ENCODE measurements at regions not wholly inside any gene's neighbourhood (a gene's known extent, or its start where the extent isn't known, plus 50 kb on each side); places are given as distances from the start of the nearest gene placed in this dataset.
"Not testable (repeated sequence)": the region's sequence is repeated elsewhere in the genome, so short reads cannot be mapped to it uniquely, and the experiment has no call there.

DNA sequence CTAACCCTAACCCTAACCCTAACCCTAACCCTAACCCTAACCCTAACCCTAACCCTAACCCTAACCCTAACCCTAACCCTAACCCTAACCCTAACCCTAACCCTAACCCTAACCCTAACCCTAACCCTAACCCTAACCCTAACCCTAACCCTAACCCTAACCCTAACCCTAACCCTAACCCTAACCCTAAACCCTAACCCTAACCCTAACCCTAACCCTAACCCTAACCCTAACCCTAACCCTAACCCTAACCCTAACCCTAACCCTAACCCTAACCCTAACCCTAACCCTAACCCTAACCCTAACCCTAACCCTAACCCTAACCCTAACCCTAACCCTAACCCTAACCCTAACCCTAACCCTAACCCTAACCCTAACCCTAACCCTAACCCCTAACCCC lies 80.6 kb upstream of the PLEKHG4B start:
- H3K27me3 Mint-ChIP-seq (ENCODE audit: low read depth); H3K4me3 Mint-ChIP-seq; H3K9me3 Mint-ChIP-seq; H3K36me3 Mint-ChIP-seq (ENCODE audit: low read depth); H3K27ac Mint-ChIP-seq; H3K4me1 Mint-ChIP-seq (ENCODE audit: low read depth): not testable (repeated sequence)
- DNase-seq (ENCODE audit: low spot score): peak; percentile 32

- no peak overlapping the region for H3K4me3 Mint-ChIP-seq
- peaks cover 5% of the 10 kb centered on the region for H3K9me3 Mint-ChIP-seq
- H3K27ac Mint-ChIP-seq: no peak overlapping the region
- no peak for DNase-seq (ENCODE audit: low spot score)
- no peaks in the 10 kb centered on the region for H3K36me3 Mint-ChIP-seq (ENCODE audit: low read depth)
- H3K27me3 Mint-ChIP-seq (ENCODE audit: low read depth): peaks cover 2% of the 10 kb centered on the region
- no peaks in the 10 kb centered on the region for H3K4me1 Mint-ChIP-seq (ENCODE audit: low read depth)
Measured at GRCh38 chr5:11898-12297, 80.1 kb upstream of the PLEKHG4B start.

- DNase-seq (ENCODE audit: low spot score): no peak
- H3K36me3 Mint-ChIP-seq (ENCODE audit: low read depth): no peaks in the 10 kb centered on the region
- no peaks in the 10 kb centered on the region for H3K4me1 Mint-ChIP-seq (ENCODE audit: low read depth)
- H3K9me3 Mint-ChIP-seq: peaks cover 5% of the 10 kb centered on the region
- no peak overlapping the region for H3K4me3 Mint-ChIP-seq
- peaks cover 2% of the 10 kb centered on the region for H3K27me3 Mint-ChIP-seq (ENCODE audit: low read depth)
- H3K27ac Mint-ChIP-seq: no peak overlapping the region
Measured at GRCh38 chr5:13234-13633, 78.7 kb upstream of the PLEKHG4B start.

GRCh38 chr5:14676-15075 lies 77.3 kb upstream of the PLEKHG4B start:
- H3K36me3 Mint-ChIP-seq (ENCODE audit: low read depth); DNase-seq (ENCODE audit: low spot score); H3K4me3 Mint-ChIP-seq; H3K9me3 Mint-ChIP-seq; H3K27me3 Mint-ChIP-seq (ENCODE audit: low read depth); H3K4me1 Mint-ChIP-seq (ENCODE audit: low read depth); H3K27ac Mint-ChIP-seq: not testable (repeated sequence)

- H3K9me3 Mint-ChIP-seq; DNase-seq (ENCODE audit: low spot score); H3K36me3 Mint-ChIP-seq (ENCODE audit: low read depth); H3K4me1 Mint-ChIP-seq (ENCODE audit: low read depth); H3K27ac Mint-ChIP-seq; H3K4me3 Mint-ChIP-seq: not testable (repeated sequence)
- peaks cover 17% of the 10 kb centered on the region for H3K27me3 Mint-ChIP-seq (ENCODE audit: low read depth)
Measured at GRCh38 chr5:20276-20675, 71.7 kb upstream of the PLEKHG4B start.

- Mint-ChIP-seq H3K27me3 (ENCODE audit: low read depth) (peaks cover 17% of the 10 kb centered on the region), H3K27ac (no peak overlapping the region)
Measured at GRCh38 chr5:21654-22233, 70.2 kb upstream of the PLEKHG4B start.

GRCh38 chr5:23907-24306 lies 68.1 kb upstream of the PLEKHG4B start:
- not testable (repeated sequence) for H3K27ac Mint-ChIP-seq; H3K9me3 Mint-ChIP-seq; H3K36me3 Mint-ChIP-seq (ENCODE audit: low read depth); H3K4me1 Mint-ChIP-seq (ENCODE audit: low read depth); H3K4me3 Mint-ChIP-seq; DNase-seq (ENCODE audit: low spot score)
- peaks cover 18% of the 10 kb centered on the region for H3K27me3 Mint-ChIP-seq (ENCODE audit: low read depth)

More at GRCh38 chr5:21654-22233, 70.2 kb upstream of the PLEKHG4B start:
- Mint-ChIP-seq H3K36me3 (ENCODE audit: low read depth) (no peaks in the 10 kb centered on the region), H3K4me1 (ENCODE audit: low read depth) (no peaks in the 10 kb centered on the region), H3K4me3 (no peak overlapping the region), H3K9me3 (no peaks in the 10 kb centered on the region)
- DNase-seq (ENCODE audit: low spot score): no peak

DNA sequence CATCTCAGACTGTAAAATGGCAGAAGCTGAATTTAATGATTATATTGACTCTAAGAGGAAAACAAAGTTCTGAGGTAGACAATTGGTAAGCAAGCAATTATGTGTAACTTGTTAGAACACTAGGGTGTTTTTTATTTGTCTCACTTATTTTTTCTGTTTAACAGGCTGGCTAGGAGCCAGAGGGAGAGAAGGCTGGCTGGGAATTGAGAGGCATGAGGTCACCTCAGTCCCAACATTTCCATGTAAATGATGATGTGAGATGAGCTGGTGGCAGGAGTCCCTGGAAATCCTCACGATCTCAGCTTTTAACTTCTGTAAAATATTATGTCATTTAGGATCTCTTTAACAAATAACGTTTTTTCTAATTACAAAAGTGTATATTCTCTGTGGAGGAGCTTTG lies 66.9 kb upstream of the PLEKHG4B start:
- not testable (repeated sequence) for H3K27ac Mint-ChIP-seq; H3K36me3 Mint-ChIP-seq (ENCODE audit: low read depth); H3K4me1 Mint-ChIP-seq (ENCODE audit: low read depth); H3K9me3 Mint-ChIP-seq; DNase-seq (ENCODE audit: low spot score); H3K4me3 Mint-ChIP-seq
- H3K27me3 Mint-ChIP-seq (ENCODE audit: low read depth): peaks cover 17% of the 10 kb centered on the region

GRCh38 chr5:30131-30530 lies 61.8 kb upstream of the PLEKHG4B start:
- peaks cover 4% of the 10 kb centered on the region for H3K4me1 Mint-ChIP-seq (ENCODE audit: low read depth)
- no peak overlapping the region for H3K4me3 Mint-ChIP-seq
- no peaks in the 10 kb centered on the region for H3K36me3 Mint-ChIP-seq (ENCODE audit: low read depth)
- no peak overlapping the region for H3K27ac Mint-ChIP-seq
- peaks cover 4% of the 10 kb centered on the region for H3K9me3 Mint-ChIP-seq
- peaks cover 2% of the 10 kb centered on the region for H3K27me3 Mint-ChIP-seq (ENCODE audit: low read depth)
- no peak for DNase-seq (ENCODE audit: low spot score)

DNA sequence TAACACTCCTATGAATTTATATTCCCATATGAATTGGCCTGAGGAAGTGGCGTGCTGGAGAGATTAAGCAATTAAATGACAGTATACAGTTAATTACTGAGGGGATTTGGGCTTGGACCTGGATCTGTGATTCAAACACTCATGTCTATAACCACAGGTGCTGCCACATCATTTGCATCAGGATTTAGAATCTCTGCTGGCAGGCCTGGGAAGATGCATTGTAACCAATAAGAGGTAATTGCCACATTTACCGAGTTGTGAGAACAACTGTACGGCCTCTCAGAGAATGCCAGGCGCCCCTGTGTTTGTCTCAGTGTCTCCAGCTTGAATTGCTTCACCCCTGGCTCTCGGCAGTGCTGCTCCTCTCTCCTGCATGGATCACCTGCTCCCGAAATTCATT lies 61.4 kb upstream of the PLEKHG4B start:
- not testable (repeated sequence) for H3K27ac Mint-ChIP-seq

DNA sequence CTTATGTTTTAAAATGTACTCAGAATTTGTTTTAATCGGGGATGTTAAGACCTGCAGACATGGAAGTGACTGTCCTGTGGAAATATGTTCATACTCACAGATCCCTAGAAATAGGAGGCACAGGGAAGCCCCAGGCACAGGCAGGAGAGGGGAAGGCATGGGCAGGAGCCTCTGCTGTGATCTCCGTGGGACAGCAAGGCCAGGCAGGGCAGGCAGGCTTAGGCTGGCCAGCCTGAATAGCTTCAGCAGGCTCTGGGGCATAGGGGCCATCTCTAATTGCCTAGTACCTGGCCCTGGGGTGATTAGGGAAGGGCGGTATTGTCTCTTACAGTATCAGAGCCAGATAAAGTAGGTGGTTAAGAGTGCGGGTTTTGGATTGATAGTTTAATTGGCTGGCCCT lies 59.8 kb upstream of the PLEKHG4B start:
- DNase-seq (ENCODE audit: low spot score): no peak
- no peaks in the 10 kb centered on the region for H3K36me3 Mint-ChIP-seq (ENCODE audit: low read depth)
- no peak overlapping the region for H3K27ac Mint-ChIP-seq
- no peak overlapping the region for H3K4me3 Mint-ChIP-seq
- H3K27me3 Mint-ChIP-seq (ENCODE audit: low read depth): peaks cover 2% of the 10 kb centered on the region
- peaks cover 4% of the 10 kb centered on the region for H3K9me3 Mint-ChIP-seq
- H3K4me1 Mint-ChIP-seq (ENCODE audit: low read depth): peaks cover 4% of the 10 kb centered on the region

More for the DNA sequence above, 61.4 kb upstream of the PLEKHG4B start:
- not testable (repeated sequence) for H3K9me3 Mint-ChIP-seq; H3K4me1 Mint-ChIP-seq (ENCODE audit: low read depth); H3K27me3 Mint-ChIP-seq (ENCODE audit: low read depth); H3K4me3 Mint-ChIP-seq; H3K36me3 Mint-ChIP-seq (ENCODE audit: low read depth); DNase-seq (ENCODE audit: low spot score)

- H3K4me1 Mint-ChIP-seq (ENCODE audit: low read depth); DNase-seq (ENCODE audit: low spot score); H3K9me3 Mint-ChIP-seq; H3K27ac Mint-ChIP-seq; H3K36me3 Mint-ChIP-seq (ENCODE audit: low read depth); H3K27me3 Mint-ChIP-seq (ENCODE audit: low read depth); H3K4me3 Mint-ChIP-seq: not testable (repeated sequence)
Measured at GRCh38 chr5:35521-35920, 56.4 kb upstream of the PLEKHG4B start.

- H3K36me3 Mint-ChIP-seq (ENCODE audit: low read depth); DNase-seq (ENCODE audit: low spot score); H3K4me1 Mint-ChIP-seq (ENCODE audit: low read depth); H3K27me3 Mint-ChIP-seq (ENCODE audit: low read depth); H3K4me3 Mint-ChIP-seq; H3K9me3 Mint-ChIP-seq; H3K27ac Mint-ChIP-seq: not testable (repeated sequence)
Measured at GRCh38 chr5:37207-37606, 54.8 kb upstream of the PLEKHG4B start.

DNA sequence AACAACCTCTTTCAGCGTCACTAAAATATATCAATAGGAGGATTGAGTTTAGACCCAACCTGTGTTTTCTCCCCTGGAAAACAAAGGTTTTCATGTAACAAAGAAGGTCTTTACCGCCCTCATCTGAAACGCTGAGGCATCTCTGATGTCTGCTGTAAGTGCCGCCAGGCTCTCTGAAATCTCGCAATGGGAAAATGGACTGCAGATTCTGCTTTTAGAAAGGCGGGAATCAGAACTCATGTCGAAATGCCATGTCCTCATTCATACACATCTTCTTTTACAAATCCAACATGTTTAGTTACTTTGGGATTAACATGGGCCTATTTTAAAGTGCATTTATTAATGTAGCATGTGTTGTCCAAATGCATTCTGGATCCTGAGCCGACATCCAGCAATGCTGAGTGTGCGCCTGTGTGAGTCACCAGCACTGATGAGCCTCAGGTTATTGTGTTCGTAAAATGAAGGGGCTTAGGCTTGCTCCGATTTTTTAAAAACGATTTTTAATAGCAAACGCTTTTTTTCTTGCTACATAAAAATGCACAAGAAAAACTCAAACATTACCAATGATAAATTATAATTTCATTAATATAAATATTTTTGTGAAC lies 51.9 kb upstream of the PLEKHG4B start:
- no peaks in the 10 kb centered on the region for H3K4me1 Mint-ChIP-seq (ENCODE audit: low read depth)

More for the DNA sequence above, 51.9 kb upstream of the PLEKHG4B start:
- no peak for DNase-seq (ENCODE audit: low spot score)
- Mint-ChIP-seq H3K36me3 (ENCODE audit: low read depth) (no peaks in the 10 kb centered on the region), H3K27ac (no peak overlapping the region), H3K4me3 (no peak overlapping the region), H3K27me3 (ENCODE audit: low read depth) (no peaks in the 10 kb centered on the region), H3K9me3 (no peaks in the 10 kb centered on the region)
